Endothelial cell (in vitro differentiated cells): ENCODE measurements at regions not wholly inside any gene's neighbourhood (a gene's known extent, or its start where the extent isn't known, plus 50 kb on each side); places are given as distances from the start of the nearest gene placed in this dataset.

Experiments used
- DNase-seq: peaks from one replicate; pipeline ENCODE4 v3.0.0; 2021; ENCODE audit warnings: low spot score
- H3K27ac Mint-ChIP-seq: one replicate; pipeline ENCODE4 v1.8.0; 2021; ENCODE audit warnings: mixed read lengths, inconsistent platforms; ENCODE audit not compliant: unreplicated experiment
- H3K27me3 Mint-ChIP-seq: one replicate; pipeline ENCODE4 v1.8.0; 2021; ENCODE audit warnings: mild to moderate bottlenecking, moderate library complexity, mixed read lengths, inconsistent platforms; ENCODE audit not compliant: unreplicated experiment
- H3K36me3 Mint-ChIP-seq: one replicate; pipeline ENCODE4 v1.8.0; 2021; ENCODE audit warnings: mild to moderate bottlenecking, low read depth, mixed read lengths, inconsistent platforms; ENCODE audit not compliant: unreplicated experiment
- H3K4me1 Mint-ChIP-seq: one replicate; pipeline ENCODE4 v1.8.0; 2021; ENCODE audit warnings: mild to moderate bottlenecking, mixed read lengths, inconsistent platforms; ENCODE audit not compliant: unreplicated experiment
- H3K4me3 Mint-ChIP-seq: one replicate; pipeline ENCODE4 v1.8.0; 2021; ENCODE audit warnings: mild to moderate bottlenecking, mixed read lengths, inconsistent platforms; ENCODE audit not compliant: unreplicated experiment
- H3K9me3 Mint-ChIP-seq: one replicate; pipeline ENCODE4 v1.8.0; 2021; ENCODE audit warnings: mixed read lengths, inconsistent platforms; ENCODE audit not compliant: unreplicated experiment
- CTCF ChIP-seq: fragments of 200-600 bp; sonication (generic); IDR thresholded peaks from one replicate; pipeline ENCODE4 v1.5.0; 2021; ENCODE audit warnings: antibody characterized with exemption; ENCODE audit not compliant: unreplicated experiment

GRCh38 chr6:113481458-113481857 is 375.7 kb upstream of the MARCKS start:
- H3K4me1 Mint-ChIP-seq, result no peaks in the 10 kb centered on the region
- no peak for TF ChIP-seq CTCF
- H3K9me3 Mint-ChIP-seq, result no peaks in the 10 kb centered on the region

GRCh38 chr6:113481910-113482309 is 375.2 kb upstream of the MARCKS start:
- DNase-seq, result no peak
- H3K9me3 Mint-ChIP-seq, result no peaks in the 10 kb centered on the region
- no peak overlapping the region for H3K4me3 Mint-ChIP-seq
- H3K36me3 Mint-ChIP-seq, result no peaks in the 10 kb centered on the region
- H3K27me3 Mint-ChIP-seq, result no peaks in the 10 kb centered on the region
- TF ChIP-seq CTCF, result no peak
- H3K4me1 Mint-ChIP-seq, result no peaks in the 10 kb centered on the region
- no peak overlapping the region for H3K27ac Mint-ChIP-seq

More at GRCh38 chr6:113481458-113481857, 375.7 kb upstream of the MARCKS start:
- Mint-ChIP-seq H3K27me3 (no peaks in the 10 kb centered on the region), H3K27ac (no peak overlapping the region), H3K36me3 (no peaks in the 10 kb centered on the region), H3K4me3 (no peak overlapping the region)
- DNase-seq, result no peak

GRCh38 chr6:113482771-113483170 is 374.4 kb upstream of the MARCKS start:
- Mint-ChIP-seq H3K27me3 (no peaks in the 10 kb centered on the region), H3K27ac (no peak overlapping the region), H3K4me1 (no peaks in the 10 kb centered on the region), H3K4me3 (no peak overlapping the region), H3K36me3 (no peaks in the 10 kb centered on the region), H3K9me3 (no peaks in the 10 kb centered on the region)
- TF ChIP-seq CTCF, result no peak
- DNase-seq, result no peak

GRCh38 chr6:113486199-113486598 is 370.9 kb upstream of the MARCKS start:
- no peaks in the 10 kb centered on the region for H3K36me3 Mint-ChIP-seq
- H3K27ac Mint-ChIP-seq, result no peak overlapping the region
- H3K4me1 Mint-ChIP-seq, result no peaks in the 10 kb centered on the region
- H3K4me3 Mint-ChIP-seq, result no peak overlapping the region
- H3K27me3 Mint-ChIP-seq, result no peaks in the 10 kb centered on the region
- H3K9me3 Mint-ChIP-seq, result no peaks in the 10 kb centered on the region
- TF ChIP-seq CTCF, result no peak
- DNase-seq, result no peak

GRCh38 chr6:113487489-113488058 is 369.6 kb upstream of the MARCKS start:
- no peak overlapping the region for H3K27ac Mint-ChIP-seq
- no peaks in the 10 kb centered on the region for H3K36me3 Mint-ChIP-seq
- DNase-seq, result no peak
- H3K9me3 Mint-ChIP-seq, result no peaks in the 10 kb centered on the region
- H3K4me3 Mint-ChIP-seq, result no peak overlapping the region
- H3K4me1 Mint-ChIP-seq, result no peaks in the 10 kb centered on the region
- H3K27me3 Mint-ChIP-seq, result peaks cover 2% of the 10 kb centered on the region
- TF ChIP-seq CTCF, result no peak
